Heart left ventricle (tissue), 13 donors: ENCODE measurements at regions not wholly inside any gene's neighbourhood (a gene's known extent, or its start where the extent isn't known, plus 50 kb on each side); places are given as distances from the start of the nearest gene placed in this dataset.

Experiments
- CTCF ChIP-seq, 12 donors: fragments of 200-600 bp; sonication (generic) in 4 of 12; IDR thresholded peaks; one replicate each; pipeline versions ENCODE4 v1.5.0 to v1.8.0; 2018 to 2022; ENCODE audit warnings: antibody characterized with exemption in 12 of 12, mild to moderate bottlenecking in 5 of 12
- POLR2A ChIP-seq, 2 donors: fragments of 450-650 bp; IDR thresholded peaks; one replicate each; pipeline ENCODE4 v1.6.1; 2017; ENCODE audit warnings: antibody characterized with exemption in 2 of 2, mild to moderate bottlenecking in 2 of 2, moderate library complexity in 2 of 2
- donor health status: ischemic (EF 13 %, LVEDD 7.1; RV severe dilation, severe dysfunction).
- donor health status: DM: no; HTN: yes; CAD: no.
- donor health status: DM: no; HTN: no; CAD: no.
- donor health status: ischemic (EF 25% LVEDD 6.9; RV normal size, moderate dysfunction).
- donor health status: ischemic (EF 25% LVEDD 5.7; RV mildly dilated, moderate dysfunction).
- donor health status: ischemic (EF 35%, LVEDD 5.7; RV mildly dilated, moderate dysfunction).
- donor health status: nonischemic (EF 11% LVEDD 7.7; RV severe dilation, severe dysfunction).
- donor health status: DM: yes; HTN: yes; CAD: no.
- donor health status: PGD.
- donor health status: ischemic (EF 29% LVEDD 5.4; RV normal size, mild dysfunction).
- donor health status: nonischemic (EF 23%, LVEDD 6.1; RV moderate dilation, normal function).

DNA sequence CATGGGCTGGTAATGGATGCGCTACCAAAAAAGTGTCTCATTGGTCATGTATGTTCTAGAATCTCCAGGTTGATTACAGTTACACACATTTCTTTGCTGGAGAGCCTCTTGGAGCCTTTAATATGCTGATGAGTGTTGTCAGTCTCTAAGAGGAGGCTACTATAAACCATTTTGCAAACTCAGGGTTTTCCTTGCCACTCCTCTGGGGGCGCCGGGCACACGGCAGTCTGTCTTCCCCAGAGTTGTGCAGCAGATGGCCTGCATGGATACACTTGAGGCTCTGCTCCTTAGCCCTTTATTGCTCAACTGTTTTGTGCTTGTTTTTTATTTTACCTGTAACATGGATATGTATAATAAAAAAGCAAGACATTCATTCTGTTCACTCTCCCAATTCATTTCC is 196.5 kb downstream of the ACTR3B start:
- TF ChIP-seq CTCF (IDR thresholded peaks at IDR 0.05), result no peak
- no peak for TF ChIP-seq POLR2A (IDR thresholded peaks at IDR 0.05)
